H1 (cell line): ENCODE measurements at regions not wholly inside any gene's neighbourhood (a gene's known extent, or its start where the extent isn't known, plus 50 kb on each side); places are given as distances from the start of the nearest gene placed in this dataset.

ENCODE experiments used
- CTCF ChIA-PET: fragments of 300-600 bp; sonication (Branson Sonifier 250); formaldehyde crosslinking; loops from one replicate; lab custom pipeline; 2021; ENCODE audit not compliant: partially characterized antibody; lab: Charles Lee
- POLR2A ChIA-PET: fragments of 300-600 bp; sonication (Branson Sonifier 250); formaldehyde crosslinking; loops from one replicate; lab custom pipeline; 2021; ENCODE audit warnings: inconsistent platforms; ENCODE audit not compliant: partially characterized antibody; lab: Charles Lee
- DNase-seq, 2 experiments: peaks; one replicate each; pipeline versions ENCODE4 v3.0.0 to v3.0.0-alpha.2; 2010 to 2022; ENCODE audit warnings: low spot score in 2 of 2, low read depth in 1 of 2, mixed read lengths in 1 of 2
- FAIRE-seq: peaks from 2 replicates; lab custom pipeline; 2011; peaks lifted over from hg19 to GRCh38; lab: Jason Lieb, UNC
- H2AFZ ChIP-seq: 2 replicates; pipeline ENCODE4 v1.8.1; 2012; ENCODE audit warnings: low read length, inconsistent platforms
- H2AK5ac ChIP-seq: 2 replicates; pipeline ENCODE4 v1.6.1; 2013; ENCODE audit warnings: low read depth, low read length
- H2BK120ac ChIP-seq: replicated peaks from 2 replicates; pipeline ENCODE3; 2013; ENCODE audit warnings: low read depth, low read length, inconsistent platforms
- H2BK12ac ChIP-seq: 2 replicates; pipeline ENCODE4 v1.6.1; 2013; ENCODE audit warnings: low read depth, low read length
- H2BK15ac ChIP-seq: 2 replicates; pipeline ENCODE4 v1.6.1; 2013; ENCODE audit warnings: low read length
- H2BK20ac ChIP-seq: 2 replicates; pipeline ENCODE4 v1.6.1; 2013; ENCODE audit warnings: low read length
- H2BK5ac ChIP-seq: 2 replicates; pipeline ENCODE4 v1.6.1; 2013; ENCODE audit warnings: low read depth, low read length
- H3K14ac ChIP-seq: 2 replicates; pipeline ENCODE4 v1.6.1; 2013; ENCODE audit warnings: inconsistent platforms; ENCODE audit not compliant: insufficient read length
- H3K18ac ChIP-seq: 2 replicates; pipeline ENCODE4 v1.6.1; 2013; ENCODE audit warnings: low read length; ENCODE audit errors: extremely low read depth
- H3K23ac ChIP-seq: 2 replicates; pipeline ENCODE4 v1.6.1; 2013; ENCODE audit warnings: inconsistent platforms; ENCODE audit not compliant: insufficient read length
- H3K23me2 ChIP-seq: 2 replicates; pipeline ENCODE4 v1.6.1; 2013; ENCODE audit warnings: low read depth, low read length
- H3K27ac ChIP-seq: 2 replicates; pipeline ENCODE4 v1.6.1; 2011; ENCODE audit warnings: low read depth, low read length, inconsistent platforms
- H3K27me3 ChIP-seq, 4 experiments: replicated peaks in 1 of 4; 1 replicate in 1 of 4; 2 replicates in 3 of 4; pipeline versions ENCODE4 v1.6.1 to v1.8.1; 2011 to 2013; ENCODE audit warnings: low read length in 3 of 4, mild to moderate bottlenecking in 3 of 4, inconsistent platforms in 2 of 4, mixed read lengths in 2 of 4, moderate library complexity in 1 of 4; ENCODE audit not compliant: control insufficient read depth in 3 of 4, insufficient read depth in 3 of 4; ENCODE audit errors: extremely low read depth in 1 of 4
- H3K36me3 ChIP-seq, 4 experiments: 2 replicates each; pipeline versions ENCODE4 v1.6.1 to v1.8.1; 2011 to 2013; ENCODE audit warnings: mild to moderate bottlenecking in 4 of 4, low read length in 3 of 4, moderate library complexity in 2 of 4, control low read depth in 1 of 4, inconsistent platforms in 1 of 4; ENCODE audit not compliant: insufficient read depth in 4 of 4, control insufficient read depth in 2 of 4
- H3K4ac ChIP-seq: replicated peaks from 2 replicates; pipeline ENCODE3; 2013; ENCODE audit warnings: low read length, low read depth, mixed read lengths, inconsistent platforms; ENCODE audit not compliant: insufficient read length
- H3K4me1 ChIP-seq, 4 experiments: replicated peaks in 1 of 4; 1 replicate in 1 of 4; 2 replicates in 3 of 4; pipeline versions ENCODE4 v1.6.1 to v1.8.1; 2011 to 2013; ENCODE audit warnings: low read length in 3 of 4, inconsistent platforms in 2 of 4, mixed read lengths in 1 of 4; ENCODE audit not compliant: insufficient read depth in 4 of 4, control insufficient read depth in 3 of 4
- H3K4me2 ChIP-seq, 2 experiments: 2 replicates each; pipeline versions ENCODE4 v1.6.1 to v1.8.1; 2011 to 2013; ENCODE audit warnings: low read depth in 2 of 2, low read length in 2 of 2, control low read depth in 1 of 2, inconsistent platforms in 1 of 2, mild to moderate bottlenecking in 1 of 2; ENCODE audit not compliant: insufficient read depth in 1 of 2
- H3K4me3 ChIP-seq, 4 experiments: fragments of 200-600, 300-600 bp in 1 of 4; sonication (generic), shearing (Covaris generic), sonication (Bioruptor Twin) in 1 of 4; 2 replicates each; pipeline versions ENCODE4 v1.5.1 to v1.8.1; 2011 to 2016; ENCODE audit warnings: low read length in 4 of 4, low read depth in 3 of 4, control low read depth in 2 of 4, inconsistent platforms in 2 of 4, mild to moderate bottlenecking in 2 of 4, mixed read lengths in 1 of 4, moderate library complexity in 1 of 4; ENCODE audit not compliant: insufficient read depth in 2 of 4; ENCODE audit errors: extremely low read depth in 1 of 4
- H3K56ac ChIP-seq: replicated peaks from 2 replicates; pipeline ENCODE3; 2013; ENCODE audit warnings: low read depth, mild to moderate bottlenecking, mixed read lengths, low read length, inconsistent platforms; ENCODE audit not compliant: insufficient read length
- H3K79me1 ChIP-seq: 2 replicates; pipeline ENCODE4 v1.6.1; 2013; ENCODE audit warnings: low read depth, low read length, control low read depth
- H3K79me2 ChIP-seq, 2 experiments: 2 replicates each; pipeline versions ENCODE4 v1.6.1 to v1.8.1; 2012 to 2013; ENCODE audit warnings: low read length in 2 of 2, mild to moderate bottlenecking in 2 of 2, inconsistent platforms in 1 of 2; ENCODE audit not compliant: insufficient read depth in 2 of 2, control insufficient read depth in 1 of 2
- H3K9ac ChIP-seq, 4 experiments: replicated peaks in 1 of 4; 1 replicate in 1 of 4; 2 replicates in 3 of 4; pipeline versions ENCODE4 v1.6.1 to v1.8.1; 2011 to 2013; ENCODE audit warnings: low read depth in 3 of 4, low read length in 3 of 4, control low read depth in 2 of 4, mild to moderate bottlenecking in 2 of 4, moderate library complexity in 2 of 4, inconsistent platforms in 1 of 4; ENCODE audit errors: extremely low read depth in 1 of 4
- H3K9me3 ChIP-seq, 2 experiments: 2 replicates each; pipeline versions ENCODE4 v1.6.1 to v1.8.1; 2012 to 2013; ENCODE audit warnings: mild to moderate bottlenecking in 2 of 2, moderate library complexity in 2 of 2, control low read depth in 1 of 2, inconsistent platforms in 1 of 2, low read depth in 1 of 2, low read length in 1 of 2, mixed read lengths in 1 of 2; ENCODE audit not compliant: insufficient read depth in 2 of 2
- H4K20me1 ChIP-seq, 2 experiments: replicated peaks in 1 of 2; 2 replicates each; pipeline versions ENCODE3 to v1.8.1; 2011 to 2013; ENCODE audit warnings: inconsistent platforms in 2 of 2, low read length in 2 of 2, mild to moderate bottlenecking in 1 of 2; ENCODE audit not compliant: insufficient read depth in 2 of 2, control insufficient read depth in 1 of 2
- H4K5ac ChIP-seq: 2 replicates; pipeline ENCODE4 v1.6.1; 2013; ENCODE audit warnings: low read length, low read depth, mixed read lengths, inconsistent platforms; ENCODE audit not compliant: insufficient read length
- H4K8ac ChIP-seq: 2 replicates; pipeline ENCODE4 v1.8.0; 2013; ENCODE audit warnings: mild to moderate bottlenecking, moderate library complexity, low read length, inconsistent platforms; ENCODE audit not compliant: insufficient read depth; ENCODE audit errors: extremely low read depth
- H4K91ac ChIP-seq: replicated peaks from 2 replicates; pipeline ENCODE3; 2013; ENCODE audit warnings: low read length, mixed read lengths, inconsistent platforms; ENCODE audit not compliant: insufficient read length
- POLR2AphosphoS5 ChIP-seq: IDR thresholded peaks from 2 replicates; pipeline ENCODE4 v1.6.1; 2011; ENCODE audit warnings: low read depth, low read length
- RAD21 ChIP-seq, 2 experiments: IDR thresholded peaks in 1 of 2; conservative IDR thresholded peaks in 1 of 2; 2 replicates each; pipeline ENCODE4 v1.6.1; 2011; ENCODE audit warnings: low read depth in 2 of 2, low read length in 2 of 2, improper control_type of control experiment in 1 of 2, inconsistent platforms in 1 of 2, mild to moderate bottlenecking in 1 of 2, moderate library complexity in 1 of 2
- WGBS, 2 experiments: shearing (Covaris generic) in 1 of 2; methylation state at CpG; one replicate each; pipeline versions ENCODE4 v1.1.6 to v1.1.7; 2013 to 2015; ENCODE audit warnings: low lambda C conversion rate in 2 of 2, mixed read lengths in 2 of 2, inconsistent platforms in 1 of 2, low coverage in 1 of 2, missing lambda C conversion rate in 1 of 2; ENCODE audit not compliant: insufficient replicate concordance in 2 of 2, insufficient coverage in 1 of 2, insufficient read length in 1 of 2; ENCODE audit errors: extremely low coverage in 1 of 2, missing lambda C conversion rate in 1 of 2; 5-methylcytosine and 5-hydroxymethylcytosine counted together

GRCh38 chr9:105067895-105068580 lies 140.1 kb upstream of the ABCA1 start:
- no peak overlapping the region for H3K27ac ChIP-seq

More at GRCh38 chr9:105067895-105068580, 140.1 kb upstream of the ABCA1 start:
- no peak overlapping the region for H3K9ac ChIP-seq
- H2BK5ac ChIP-seq = no peak overlapping the region
- no peak overlapping the region for H4K8ac ChIP-seq
- ChIA-PET CTCF (interaction anchor here (1.4 kb wide), 1 partner anchor 13 kb away, joined by 3 read pairs; no protein-coding TSS in a partner anchor), POLR2A (no interaction called here)
- no peak overlapping the region for H3K23ac ChIP-seq
- no peak for FAIRE-seq
- H3K4me3 ChIP-seq = no peak overlapping the region
- no peaks in the 10 kb centered on the region for H3K79me2 ChIP-seq
- no peak overlapping the region for H3K18ac ChIP-seq
- peaks cover 0 to 7% (median 5%) of the 10 kb centered on the region in 4 experiments; a peak in 4 of 7 replicates for H3K4me1 ChIP-seq
- H3K14ac ChIP-seq = no peak overlapping the region
- H4K20me1 ChIP-seq = no peaks in the 10 kb centered on the region
- H3K4me2 ChIP-seq = no peak overlapping the region
- TF ChIP-seq POLR2AphosphoS5 (no peak), RAD21 (IDR thresholded peaks at IDR 0.05 in 1 of 2, conservative IDR thresholded peaks at IDR 0.05 in 1 of 2; ENCODE audit: low read depth in 2 of 2, low read length in 2 of 2) (no peak)
- H2AK5ac ChIP-seq = no peak overlapping the region
- no peaks in the 10 kb centered on the region for H3K9me3 ChIP-seq
- H2AFZ ChIP-seq = no peak overlapping the region
- no peak overlapping the region for H4K5ac ChIP-seq
- H3K36me3 ChIP-seq = no peaks in the 10 kb centered on the region
- H2BK120ac ChIP-seq = no peak overlapping the region
- no peak overlapping the region for H3K4ac ChIP-seq
- no peak for DNase-seq
- H3K79me1 ChIP-seq = no peaks in the 10 kb centered on the region
- no peak overlapping the region for H4K91ac ChIP-seq
- no peaks in the 10 kb centered on the region for H3K27me3 ChIP-seq
- H2BK15ac ChIP-seq = no peak overlapping the region
- no peaks in the 10 kb centered on the region for H3K23me2 ChIP-seq
- WGBS, 2 experiments = 90% methylated on average over 3 of the region's 3 CpGs; no CpG with 5 or more reads in 1 of the 2 experiments
- no peak overlapping the region for H3K56ac ChIP-seq
- H2BK20ac ChIP-seq = no peak overlapping the region
- no peak overlapping the region for H2BK12ac ChIP-seq
